ENCODE measurements at regions not wholly inside any gene's neighbourhood (a gene's known extent, or its start where the extent isn't known, plus 50 kb on each side); places are given as distances from the start of the nearest gene placed in this dataset.

- DNase-seq: no peak
Observed at GRCh38 chr9:96183751-96184150, 118.2 kb downstream of the HSD17B3 start.

- no peak for DNase-seq
Observed at GRCh38 chr9:96178153-96178552, 123.8 kb downstream of the HSD17B3 start.

- no peak for DNase-seq
Observed at GRCh38 chr9:96177719-96178028, 124.3 kb downstream of the HSD17B3 start.

- DNase-seq: no peak
Observed at GRCh38 chr9:96177005-96177718, 124.8 kb downstream of the HSD17B3 start.

- no peak for DNase-seq
Observed at GRCh38 chr9:96175796-96176195, 126.2 kb downstream of the HSD17B3 start.

GRCh38 chr9:96175001-96175400, 127.0 kb downstream of the HSD17B3 start:
- DNase-seq: no peak

GRCh38 chr9:96174371-96174770, 127.6 kb downstream of the HSD17B3 start:
- no peak for DNase-seq

- DNase-seq: no peak
Observed at GRCh38 chr9:96173640-96174039, 128.3 kb downstream of the HSD17B3 start.

GRCh38 chr9:96172797-96173196, 129.2 kb downstream of the HSD17B3 start:
- no peak for DNase-seq

- DNase-seq: no peak
Observed at GRCh38 chr9:96171728-96172127, 130.2 kb downstream of the HSD17B3 start.

GRCh38 chr9:96169901-96170300, 132.1 kb downstream of the HSD17B3 start:
- DNase-seq: no peak

GRCh38 chr9:96169484-96169883, 132.5 kb downstream of the HSD17B3 start:
- no peak for DNase-seq

GRCh38 chr9:96168882-96169281, 133.1 kb downstream of the HSD17B3 start:
- DNase-seq: no peak

GRCh38 chr9:96167011-96167410, 135.0 kb downstream of the HSD17B3 start:
- no peak for DNase-seq

- no peak for DNase-seq
Observed at GRCh38 chr9:96164268-96164683, 137.7 kb downstream of the HSD17B3 start.

- DNase-seq: no peak
Observed at GRCh38 chr9:96163712-96164111, 138.3 kb downstream of the HSD17B3 start.

GRCh38 chr9:96163161-96163560, 138.8 kb downstream of the HSD17B3 start:
- no peak for DNase-seq

- no peak for DNase-seq
Observed at GRCh38 chr9:96161819-96162218, 140.2 kb downstream of the HSD17B3 start.

- no peak for DNase-seq
Observed at GRCh38 chr9:96160866-96161265, 141.1 kb downstream of the HSD17B3 start.

GRCh38 chr9:96160168-96160567, 141.8 kb downstream of the HSD17B3 start:
- no peak for DNase-seq

GRCh38 chr9:96159596-96159995, 142.4 kb downstream of the HSD17B3 start:
- no peak for DNase-seq

GRCh38 chr9:96158909-96159575, 142.9 kb downstream of the HSD17B3 start:
- no peak for DNase-seq

- no peak for DNase-seq
Observed at GRCh38 chr9:96158147-96158546, 143.8 kb downstream of the HSD17B3 start.

GRCh38 chr9:96157675-96158074, 144.3 kb downstream of the HSD17B3 start:
- DNase-seq: no peak

Measured in activated CD4-positive, alpha-beta T cell treated with anti-CD3 and anti-CD28 coated beads, Interleukin-2, amount 50 U/mL, for 1 hour (primary cell).